Transverse colon (tissue), 4 donors: ENCODE measurements at regions not wholly inside any gene's neighbourhood (a gene's known extent, or its start where the extent isn't known, plus 50 kb on each side); places are given as distances from the start of the nearest gene placed in this dataset.

ENCODE experiments used
- DNase-seq: peaks from one replicate; pipeline ENCODE4 v3.0.0-alpha.2; 2019
- H3K27ac ChIP-seq, 4 donors: fragments of 200-600 bp; sonication (generic); 2 replicates each; pipeline ENCODE4 v1.5.1; 2016 to 2018; ENCODE audit warnings: inconsistent platforms in 4 of 4
- H3K27me3 ChIP-seq: fragments of 200-600 bp; sonication (generic); 2 replicates; pipeline ENCODE4 v1.5.1; 2017; ENCODE audit warnings: inconsistent platforms
- H3K36me3 ChIP-seq, 4 donors: fragments of 200-600 bp; sonication (generic); 2 replicates each; pipeline ENCODE4 v1.5.1; 2017 to 2019; ENCODE audit warnings: inconsistent platforms in 4 of 4
- H3K4me1 ChIP-seq, 4 donors: fragments of 200-600 bp; sonication (generic); 2 replicates each; pipeline ENCODE4 v1.5.1; 2017 to 2020; ENCODE audit warnings: inconsistent platforms in 4 of 4
- H3K4me3 ChIP-seq, 4 donors: fragments of 200-600 bp; sonication (generic); 1 replicate in 1 of 4; 2 replicates in 3 of 4; pipeline versions ENCODE4 v1.5.1 to v1.6.1; 2017 to 2019; ENCODE audit warnings: inconsistent platforms in 4 of 4
- H3K9me3 ChIP-seq, 2 donors: fragments of 200-600 bp; sonication (generic); 2 replicates each; pipeline ENCODE4 v1.5.1; 2017 to 2019; ENCODE audit warnings: inconsistent platforms in 2 of 2
- EP300 ChIP-seq: sonication (generic); formaldehyde crosslinking; IDR thresholded peaks from one replicate; pipeline ENCODE4 v1.6.1; 2017; ENCODE audit warnings: antibody characterized with exemption, low read depth
- POLR2A ChIP-seq: fragments of 450-650 bp; IDR thresholded peaks from one replicate; pipeline ENCODE4 v1.6.1; 2016; ENCODE audit warnings: antibody characterized with exemption, mild to moderate bottlenecking, moderate library complexity
- POLR2AphosphoS5 ChIP-seq, 3 donors: sonication (generic); formaldehyde crosslinking; IDR thresholded peaks; one replicate each; pipeline ENCODE4 v1.6.1; 2016; ENCODE audit warnings: antibody characterized with exemption in 3 of 3
- WGBS, 2 donors: methylation state at CpG; one replicate each; pipeline ENCODE4 v1.1.5; 2018; ENCODE audit warnings: low coverage in 1 of 2; 5-methylcytosine and 5-hydroxymethylcytosine counted together
- in situ Hi-C, 4 donors: fragments of 200-750 bp; cut with MboI; loops; one replicate each; pipeline versions ENCODE4 v1.15.0 to v1.15.1; 2017; ENCODE audit warnings: low sequenced_read_pairs in 3 of 4, low pct_ligation_motif_present in 1 of 4, low pct_unique_long_range_greater_than_20kb in 1 of 4
- intact Hi-C: fragments of 100-400 bp; cut with DNase I; formaldehyde crosslinking; loops from one replicate; pipeline ENCODE4 v1.15.1; 2023; ENCODE audit warnings: low total_unique reads
- TF ChIP-seq, protein P1 (sequence below), 5 experiments: fragments of 200-600 bp in 3 of 5; fragments of 450-650 bp in 2 of 5; sonication (generic) in 3 of 5; IDR thresholded peaks; 1 replicate in 2 of 5; 2 replicates in 3 of 5; pipeline ENCODE4 v1.5.1; 2016 to 2017; ENCODE audit warnings: antibody characterized with exemption in 5 of 5, inconsistent platforms in 3 of 5, mild to moderate bottlenecking in 2 of 5, moderate library complexity in 1 of 5

DNA sequence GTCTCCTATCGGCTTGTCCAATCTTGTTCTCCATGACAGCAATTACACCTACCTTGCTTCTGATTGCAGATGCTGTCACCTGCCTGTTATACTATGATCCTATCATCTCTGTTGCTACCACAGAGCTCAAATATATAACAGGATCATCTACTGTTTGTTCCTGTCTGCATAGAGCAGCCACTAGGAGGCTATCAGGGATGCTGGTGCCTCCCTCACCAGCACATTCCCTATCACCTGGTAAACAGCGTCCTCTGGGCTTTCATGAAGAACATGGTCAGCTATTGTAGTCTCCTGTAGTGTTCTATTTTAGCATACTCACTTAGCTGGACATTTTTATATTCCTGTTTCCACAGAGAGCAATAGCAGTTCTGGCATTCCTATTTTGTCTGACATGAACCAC lies 87.8 kb upstream of the FAT3 start:
- no peaks in the 10 kb centered on the region for H3K9me3 ChIP-seq
- H3K27me3 ChIP-seq = no peaks in the 10 kb centered on the region
- H3K27ac ChIP-seq = no peak overlapping the region
- no peaks in the 10 kb centered on the region for H3K4me1 ChIP-seq
- DNase-seq = no peak
- TF ChIP-seq EP300 (no peak), POLR2AphosphoS5 (IDR thresholded peaks at IDR 0.05) (no peak), POLR2A (no peak)
- TF ChIP-seq, protein P1, sequence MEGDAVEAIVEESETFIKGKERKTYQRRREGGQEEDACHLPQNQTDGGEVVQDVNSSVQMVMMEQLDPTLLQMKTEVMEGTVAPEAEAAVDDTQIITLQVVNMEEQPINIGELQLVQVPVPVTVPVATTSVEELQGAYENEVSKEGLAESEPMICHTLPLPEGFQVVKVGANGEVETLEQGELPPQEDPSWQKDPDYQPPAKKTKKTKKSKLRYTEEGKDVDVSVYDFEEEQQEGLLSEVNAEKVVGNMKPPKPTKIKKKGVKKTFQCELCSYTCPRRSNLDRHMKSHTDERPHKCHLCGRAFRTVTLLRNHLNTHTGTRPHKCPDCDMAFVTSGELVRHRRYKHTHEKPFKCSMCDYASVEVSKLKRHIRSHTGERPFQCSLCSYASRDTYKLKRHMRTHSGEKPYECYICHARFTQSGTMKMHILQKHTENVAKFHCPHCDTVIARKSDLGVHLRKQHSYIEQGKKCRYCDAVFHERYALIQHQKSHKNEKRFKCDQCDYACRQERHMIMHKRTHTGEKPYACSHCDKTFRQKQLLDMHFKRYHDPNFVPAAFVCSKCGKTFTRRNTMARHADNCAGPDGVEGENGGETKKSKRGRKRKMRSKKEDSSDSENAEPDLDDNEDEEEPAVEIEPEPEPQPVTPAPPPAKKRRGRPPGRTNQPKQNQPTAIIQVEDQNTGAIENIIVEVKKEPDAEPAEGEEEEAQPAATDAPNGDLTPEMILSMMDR (IDR thresholded peaks at IDR 0.05) = no peak
- 64 to 100% methylated on average over 1 to 2 of the region's 2 CpGs for WGBS, 2 donors
- intact Hi-C loops (no loop called here), in situ Hi-C loops (no loop called here)
- no peak overlapping the region for H3K4me3 ChIP-seq
- H3K36me3 ChIP-seq = no peaks in the 10 kb centered on the region

DNA sequence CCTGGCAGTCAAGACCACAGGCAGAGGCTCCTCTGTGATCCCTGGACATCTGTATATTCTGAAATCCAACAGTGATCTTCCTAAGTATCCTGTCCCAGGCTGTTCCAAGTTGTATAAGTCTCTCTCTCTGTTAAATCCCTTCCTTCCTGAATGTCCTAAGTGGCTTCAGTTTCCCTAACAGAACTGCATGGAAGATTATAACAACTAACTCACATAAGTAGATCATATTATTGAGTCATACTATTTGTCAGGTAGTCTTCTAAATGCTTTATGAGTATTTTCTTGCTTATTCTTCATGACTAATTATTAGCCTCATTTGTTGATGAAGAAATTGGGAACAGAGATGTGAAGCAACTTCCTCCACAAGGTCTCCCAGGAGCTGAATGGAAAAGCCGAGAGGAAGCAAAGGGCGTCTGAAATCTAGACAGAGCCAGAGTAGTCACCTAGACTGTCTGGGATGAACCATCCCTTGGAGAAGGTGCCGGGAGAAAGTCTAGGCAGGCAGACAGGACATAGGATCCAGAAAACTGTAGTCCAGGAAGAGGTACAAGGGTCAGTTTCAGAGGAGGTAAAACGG lies 93.2 kb upstream of the FAT3 start:
- no peaks in the 10 kb centered on the region for H3K4me1 ChIP-seq
- intact Hi-C loops = no loop called here
- in situ Hi-C loops = no loop called here
- no peaks in the 10 kb centered on the region for H3K36me3 ChIP-seq
- H3K27ac ChIP-seq = no peak overlapping the region
- TF ChIP-seq POLR2AphosphoS5 (IDR thresholded peaks at IDR 0.05) = no peak
- TF ChIP-seq, protein P1 (IDR thresholded peaks at IDR 0.05) = no peak
- TF ChIP-seq POLR2A = no peak
- no peak for TF ChIP-seq EP300
- no peak overlapping the region for H3K4me3 ChIP-seq
- no peak for DNase-seq
- H3K9me3 ChIP-seq = no peaks in the 10 kb centered on the region
- 53 to 94% methylated on average over 3 to 4 of the region's 4 CpGs for whole genome bisulfite sequencing, 2 donors
- H3K27me3 ChIP-seq = no peaks in the 10 kb centered on the region

DNA sequence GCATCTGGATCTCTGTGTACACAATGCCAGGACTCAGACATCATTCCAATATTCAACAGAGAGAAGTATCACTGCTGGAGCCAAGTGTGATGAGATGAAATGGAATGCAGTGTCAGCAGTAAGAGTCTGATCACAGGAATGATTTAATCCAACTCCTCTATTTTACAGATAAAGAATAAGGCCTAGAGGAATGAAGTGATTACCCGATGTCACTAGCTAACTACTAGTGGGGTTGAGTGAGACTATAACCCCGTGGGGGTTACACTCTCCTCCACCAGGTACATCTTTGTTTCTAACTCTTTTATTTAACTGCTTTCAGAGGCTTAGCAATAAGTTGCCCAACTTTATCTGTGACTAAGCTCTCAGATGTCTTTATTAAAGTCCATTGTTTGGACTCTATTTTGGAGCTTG lies 94.2 kb upstream of the FAT3 start:
- in situ Hi-C loops (no loop called here), intact Hi-C loops (no loop called here)
- H3K9me3 ChIP-seq = no peaks in the 10 kb centered on the region
- H3K4me1 ChIP-seq = no peaks in the 10 kb centered on the region
- no peak overlapping the region for H3K4me3 ChIP-seq
- no peaks in the 10 kb centered on the region for H3K36me3 ChIP-seq
- 31 to 33% methylated on average over 2 of the region's 2 CpGs for WGBS, 2 donors
- DNase-seq = no peak
- no peak overlapping the region for H3K27ac ChIP-seq
- no peak for TF ChIP-seq POLR2A
- TF ChIP-seq, protein P1 (IDR thresholded peaks at IDR 0.05) = no peak
- TF ChIP-seq POLR2AphosphoS5 (IDR thresholded peaks at IDR 0.05) = no peak
- TF ChIP-seq EP300 = no peak
- no peaks in the 10 kb centered on the region for H3K27me3 ChIP-seq

DNA sequence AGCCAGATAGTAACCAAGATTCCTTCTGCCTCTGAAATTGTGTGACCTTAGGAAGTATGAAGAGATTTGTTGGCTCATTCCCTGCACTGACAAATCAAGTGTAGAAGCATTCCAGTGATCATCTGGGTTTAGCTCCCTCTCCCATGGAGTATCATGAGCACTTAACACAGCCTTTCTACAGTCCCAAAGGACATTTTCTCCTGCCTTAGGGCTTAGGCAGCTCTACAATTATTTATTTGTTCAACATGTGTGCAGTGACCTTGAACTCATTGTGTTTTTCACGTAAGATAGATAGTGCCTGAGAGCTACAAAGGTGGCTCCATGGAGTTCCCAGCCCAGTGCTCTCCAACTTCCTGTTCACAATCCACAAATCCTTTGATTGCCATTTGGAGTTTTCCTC lies 94.8 kb upstream of the FAT3 start:
- Histone ChIP-seq H3K4me1 (no peaks in the 10 kb centered on the region), H3K36me3 (no peaks in the 10 kb centered on the region), H3K27me3 (no peaks in the 10 kb centered on the region), H3K27ac (no peak overlapping the region), H3K4me3 (no peak overlapping the region), H3K9me3 (no peaks in the 10 kb centered on the region)
- 45 to 71% methylated on average over 1 of the region's 1 CpG for WGBS, 2 donors
- intact Hi-C loops (no loop called here), in situ Hi-C loops (no loop called here)
- TF ChIP-seq POLR2AphosphoS5 (IDR thresholded peaks at IDR 0.05) (no peak), POLR2A (no peak), EP300 (no peak)
- TF ChIP-seq, protein P1 (IDR thresholded peaks at IDR 0.05) = no peak
- DNase-seq = no peak
